SU-DHL-6 (cell line): ENCODE measurements at regions not wholly inside any gene's neighbourhood (a gene's known extent, or its start where the extent isn't known, plus 50 kb on each side); places are given as distances from the start of the nearest gene placed in this dataset.

ENCODE experiments used
- EZH2phosphoT487 ChIP-seq: fragments of 200-600 bp; sonication (generic), shearing (Covaris generic); conservative IDR thresholded peaks from 2 replicates; pipeline ENCODE4 v1.6.1; 2018; ENCODE audit warnings: mild to moderate bottlenecking, antibody characterized with exemption, low read length, moderate library complexity, mixed read lengths
- TF ChIP-seq, protein P1 (sequence below): fragments of 200-600 bp; sonication (generic); IDR thresholded peaks from one replicate; pipeline ENCODE4 v1.5.1; 2017; ENCODE audit warnings: antibody characterized with exemption, mild to moderate bottlenecking, low read length, moderate library complexity; ENCODE audit not compliant: insufficient read depth, poor library complexity, severe bottlenecking

GRCh38 chr2:221104361-221104811, 467.7 kb downstream of the EPHA4 start:
- TF ChIP-seq, protein P1, sequence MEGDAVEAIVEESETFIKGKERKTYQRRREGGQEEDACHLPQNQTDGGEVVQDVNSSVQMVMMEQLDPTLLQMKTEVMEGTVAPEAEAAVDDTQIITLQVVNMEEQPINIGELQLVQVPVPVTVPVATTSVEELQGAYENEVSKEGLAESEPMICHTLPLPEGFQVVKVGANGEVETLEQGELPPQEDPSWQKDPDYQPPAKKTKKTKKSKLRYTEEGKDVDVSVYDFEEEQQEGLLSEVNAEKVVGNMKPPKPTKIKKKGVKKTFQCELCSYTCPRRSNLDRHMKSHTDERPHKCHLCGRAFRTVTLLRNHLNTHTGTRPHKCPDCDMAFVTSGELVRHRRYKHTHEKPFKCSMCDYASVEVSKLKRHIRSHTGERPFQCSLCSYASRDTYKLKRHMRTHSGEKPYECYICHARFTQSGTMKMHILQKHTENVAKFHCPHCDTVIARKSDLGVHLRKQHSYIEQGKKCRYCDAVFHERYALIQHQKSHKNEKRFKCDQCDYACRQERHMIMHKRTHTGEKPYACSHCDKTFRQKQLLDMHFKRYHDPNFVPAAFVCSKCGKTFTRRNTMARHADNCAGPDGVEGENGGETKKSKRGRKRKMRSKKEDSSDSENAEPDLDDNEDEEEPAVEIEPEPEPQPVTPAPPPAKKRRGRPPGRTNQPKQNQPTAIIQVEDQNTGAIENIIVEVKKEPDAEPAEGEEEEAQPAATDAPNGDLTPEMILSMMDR, result no peak
- TF ChIP-seq EZH2phosphoT487, result no peak
